ENCODE measurements at regions not wholly inside any gene's neighbourhood (a gene's known extent, or its start where the extent isn't known, plus 50 kb on each side); places are given as distances from the start of the nearest gene placed in this dataset.

DNA sequence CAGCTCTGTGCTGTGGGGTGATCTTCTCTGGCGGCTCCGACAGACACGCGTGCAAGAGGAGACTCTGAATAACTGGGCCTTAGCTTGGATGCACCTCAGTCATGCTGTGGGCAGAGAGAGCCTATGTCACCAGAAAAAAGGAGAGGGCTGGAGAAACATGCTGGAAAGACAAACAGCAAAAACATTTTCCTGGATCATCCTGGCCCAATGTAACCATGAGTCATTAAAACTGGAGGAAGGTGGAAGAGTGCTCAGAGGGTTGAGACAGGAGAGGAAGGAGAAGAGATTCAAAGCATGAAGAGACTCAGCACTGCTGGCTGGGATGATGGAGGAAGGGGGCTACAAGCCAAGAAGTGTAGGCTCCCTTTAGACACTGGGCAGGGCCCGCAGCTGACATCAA is 292.0 kb downstream of the CDH26 start:
- TF ChIP-seq, protein P1, sequence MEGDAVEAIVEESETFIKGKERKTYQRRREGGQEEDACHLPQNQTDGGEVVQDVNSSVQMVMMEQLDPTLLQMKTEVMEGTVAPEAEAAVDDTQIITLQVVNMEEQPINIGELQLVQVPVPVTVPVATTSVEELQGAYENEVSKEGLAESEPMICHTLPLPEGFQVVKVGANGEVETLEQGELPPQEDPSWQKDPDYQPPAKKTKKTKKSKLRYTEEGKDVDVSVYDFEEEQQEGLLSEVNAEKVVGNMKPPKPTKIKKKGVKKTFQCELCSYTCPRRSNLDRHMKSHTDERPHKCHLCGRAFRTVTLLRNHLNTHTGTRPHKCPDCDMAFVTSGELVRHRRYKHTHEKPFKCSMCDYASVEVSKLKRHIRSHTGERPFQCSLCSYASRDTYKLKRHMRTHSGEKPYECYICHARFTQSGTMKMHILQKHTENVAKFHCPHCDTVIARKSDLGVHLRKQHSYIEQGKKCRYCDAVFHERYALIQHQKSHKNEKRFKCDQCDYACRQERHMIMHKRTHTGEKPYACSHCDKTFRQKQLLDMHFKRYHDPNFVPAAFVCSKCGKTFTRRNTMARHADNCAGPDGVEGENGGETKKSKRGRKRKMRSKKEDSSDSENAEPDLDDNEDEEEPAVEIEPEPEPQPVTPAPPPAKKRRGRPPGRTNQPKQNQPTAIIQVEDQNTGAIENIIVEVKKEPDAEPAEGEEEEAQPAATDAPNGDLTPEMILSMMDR (IDR thresholded peaks at IDR 0.05): no peak
- ATAC-seq (ENCODE audit: low FRiP score): no peak

DNA sequence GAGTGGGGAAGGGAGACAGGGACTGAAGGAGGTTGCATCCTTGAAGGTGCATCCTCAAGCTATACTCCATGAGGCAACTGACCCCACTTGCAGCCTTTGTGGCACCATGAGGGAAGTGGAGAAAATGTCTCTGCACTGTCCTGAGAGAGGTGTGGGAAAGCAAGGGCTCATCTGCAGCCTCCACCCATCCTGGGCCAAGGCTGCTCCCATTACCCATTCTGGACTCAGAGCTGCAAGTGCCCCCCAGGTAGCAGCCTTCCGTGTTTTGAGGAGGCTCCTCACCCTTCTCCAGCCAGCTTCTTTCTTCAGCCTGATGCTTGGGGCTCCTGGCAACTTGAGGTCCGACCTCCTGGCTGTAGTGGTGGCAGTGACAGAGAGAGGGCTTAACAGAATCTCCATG is 294.6 kb downstream of the CDH26 start:
- no peak for DNase-seq (ENCODE audit: low spot score)
- TF ChIP-seq, protein P1 (IDR thresholded peaks at IDR 0.05): no peak
- no peak for ATAC-seq (ENCODE audit: low FRiP score)

More for the DNA sequence above, 292.0 kb downstream of the CDH26 start:
- DNase-seq (ENCODE audit: low spot score): no peak

DNA sequence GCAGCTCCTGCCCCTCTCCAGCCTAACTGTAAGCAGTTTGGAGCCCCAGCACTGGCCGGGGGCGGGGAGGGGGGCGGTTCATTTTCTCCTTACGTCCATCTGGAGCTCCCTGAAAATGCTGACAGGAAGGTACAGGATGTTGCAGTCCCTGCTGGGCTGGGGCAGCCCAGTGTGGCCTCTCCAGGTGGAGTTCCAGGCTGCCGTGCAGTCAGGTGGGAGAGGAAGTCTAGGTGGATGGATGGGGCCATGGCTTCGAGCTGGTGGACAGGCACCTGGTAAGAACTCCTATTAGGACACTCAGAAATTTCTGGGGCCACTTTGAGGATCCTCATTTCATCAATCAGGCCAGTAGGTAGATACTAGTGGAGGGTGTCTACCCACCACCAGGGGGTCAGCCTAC is 295.2 kb downstream of the CDH26 start:
- no peak for DNase-seq (ENCODE audit: low spot score)
- TF ChIP-seq, protein P1 (IDR thresholded peaks at IDR 0.05): no peak
- no peak for ATAC-seq (ENCODE audit: low FRiP score)

DNA sequence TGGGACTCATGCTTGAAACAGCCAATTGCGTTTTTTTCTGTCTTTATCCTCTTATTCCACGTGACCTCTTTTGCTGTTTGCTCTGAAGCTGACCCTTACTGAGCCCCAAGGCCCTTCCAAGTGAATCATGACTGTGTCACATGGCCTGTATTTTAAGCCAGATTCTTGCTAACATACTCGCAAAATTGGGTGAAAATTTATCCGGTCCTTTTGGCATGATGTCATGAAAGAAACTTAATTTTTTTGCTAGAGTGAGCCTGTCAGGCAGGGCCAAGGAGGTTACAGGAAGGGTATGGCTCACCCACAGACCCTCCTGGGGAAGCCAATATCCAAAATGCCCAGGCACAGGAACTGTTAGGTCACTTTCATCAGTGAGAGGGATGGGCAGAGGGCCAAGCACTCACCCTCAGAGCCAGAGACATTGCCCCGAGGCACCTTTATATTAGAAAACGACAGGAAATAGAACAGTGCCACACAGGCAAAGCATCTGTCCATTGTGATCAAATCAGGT is 296.7 kb downstream of the CDH26 start:
- DNase-seq (ENCODE audit: low spot score) (no peak), ATAC-seq (ENCODE audit: low FRiP score) (no peak)
- TF ChIP-seq, protein P1 (IDR thresholded peaks at IDR 0.05): no peak

DNA sequence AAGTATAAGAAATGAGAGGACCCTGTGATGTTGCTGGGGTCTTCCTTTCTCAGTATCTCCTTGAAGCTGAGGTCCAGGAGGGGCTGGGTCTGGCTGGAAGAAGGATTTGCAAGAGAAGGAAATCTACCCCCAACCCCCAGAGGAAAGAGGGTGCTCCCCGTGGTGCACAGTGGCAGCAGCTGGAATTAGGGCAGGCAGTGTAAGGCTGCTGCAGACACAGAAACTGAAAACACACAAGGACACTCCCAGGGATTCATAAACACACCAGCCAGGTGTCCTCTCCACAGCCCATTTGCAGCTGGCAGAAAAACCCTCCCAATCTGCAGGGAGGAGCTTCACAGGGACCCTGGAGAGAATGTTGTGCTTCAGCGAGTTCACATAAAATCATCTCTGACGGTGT is 297.2 kb downstream of the CDH26 start:
- ATAC-seq (ENCODE audit: low FRiP score): no peak
- DNase-seq (ENCODE audit: low spot score): no peak
- TF ChIP-seq, protein P1 (IDR thresholded peaks at IDR 0.05): no peak

DNA sequence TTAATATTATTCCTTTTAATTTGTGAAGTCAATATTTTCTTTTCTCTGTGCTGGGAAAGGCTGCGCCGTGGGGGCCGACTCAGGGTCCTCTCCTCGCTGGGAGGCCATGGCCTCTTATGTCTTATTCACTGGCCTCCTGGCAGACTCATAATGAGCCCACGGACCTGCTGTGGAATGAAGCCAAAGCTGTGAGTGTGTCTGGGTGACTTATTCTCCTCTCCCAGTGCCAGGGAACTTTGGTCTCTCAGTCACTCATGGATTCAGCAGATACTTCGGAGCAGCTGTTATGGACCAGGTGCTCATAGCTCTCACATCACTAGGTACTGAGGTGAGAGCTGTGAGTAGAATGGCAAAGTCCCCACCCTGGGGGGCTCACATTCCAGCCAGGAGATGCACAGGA is 297.6 kb downstream of the CDH26 start:
- TF ChIP-seq, protein P1 (IDR thresholded peaks at IDR 0.05): no peak
- DNase-seq (ENCODE audit: low spot score) (no peak), ATAC-seq (ENCODE audit: low FRiP score) (no peak)

DNA sequence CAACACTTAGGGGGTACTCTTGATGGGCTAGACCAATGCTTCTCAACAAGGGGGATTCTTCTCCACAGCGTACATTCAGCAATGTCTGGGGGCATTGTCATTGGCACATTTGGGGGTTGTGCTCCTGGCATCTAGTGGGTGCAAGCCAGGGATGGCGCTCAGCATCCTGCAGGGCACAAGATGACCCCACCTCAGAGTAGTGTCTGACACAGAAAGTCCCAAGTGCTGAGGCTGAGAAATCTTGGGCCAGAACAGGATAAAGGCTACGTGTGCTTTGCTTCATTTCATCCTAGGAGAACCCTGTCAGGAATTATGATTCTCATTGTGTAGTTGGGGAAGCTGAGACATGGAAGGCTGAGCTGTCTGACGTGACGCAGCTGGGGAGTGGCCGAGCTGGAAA is 298.6 kb downstream of the CDH26 start:
- no peak for DNase-seq (ENCODE audit: low spot score)
- no peak for ATAC-seq (ENCODE audit: low FRiP score)
- TF ChIP-seq, protein P1 (IDR thresholded peaks at IDR 0.05): no peak
